ENCODE measurements at regions not wholly inside any gene's neighbourhood (a gene's known extent, or its start where the extent isn't known, plus 50 kb on each side); places are given as distances from the start of the nearest gene placed in this dataset.

DNA sequence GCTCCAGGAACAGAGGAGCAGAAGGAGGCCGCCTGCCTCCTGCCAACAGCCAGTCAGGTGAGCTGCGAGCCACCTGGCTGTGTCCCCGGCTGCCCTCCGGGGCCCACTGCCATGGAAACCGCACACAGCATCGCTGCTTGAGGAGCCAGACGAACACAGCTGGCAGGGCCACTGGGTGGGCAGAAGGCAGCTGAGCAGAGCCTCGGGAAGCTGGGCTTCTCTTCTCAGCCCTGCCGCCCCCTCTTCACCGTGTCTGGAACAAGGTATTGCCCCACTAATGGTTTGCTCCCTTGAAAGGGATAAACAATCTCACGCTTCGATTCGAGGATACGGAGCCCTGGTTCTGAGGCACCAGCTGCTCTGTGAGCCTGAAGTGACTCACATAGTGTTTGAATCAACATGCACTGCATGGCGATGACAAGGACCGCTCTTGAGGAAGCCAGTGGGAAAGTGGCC is 63.7 kb upstream of the RUFY1 start:
- FAIRE-seq (no peak), DNase-seq (ENCODE audit: insufficient read length, low spot score) (no peak)
- TF ChIP-seq CTCF (IDR thresholded peaks at IDR 0.05; ENCODE audit: insufficient read depth, missing control alignments), result no peak

- DNase-seq (ENCODE audit: insufficient read length, low spot score), result no peak
- TF ChIP-seq CTCF (IDR thresholded peaks at IDR 0.05; ENCODE audit: insufficient read depth, missing control alignments), result no peak
- no peak for FAIRE-seq
Measured at GRCh38 chr5:179485845-179486575, 64.3 kb upstream of the RUFY1 start.

DNA sequence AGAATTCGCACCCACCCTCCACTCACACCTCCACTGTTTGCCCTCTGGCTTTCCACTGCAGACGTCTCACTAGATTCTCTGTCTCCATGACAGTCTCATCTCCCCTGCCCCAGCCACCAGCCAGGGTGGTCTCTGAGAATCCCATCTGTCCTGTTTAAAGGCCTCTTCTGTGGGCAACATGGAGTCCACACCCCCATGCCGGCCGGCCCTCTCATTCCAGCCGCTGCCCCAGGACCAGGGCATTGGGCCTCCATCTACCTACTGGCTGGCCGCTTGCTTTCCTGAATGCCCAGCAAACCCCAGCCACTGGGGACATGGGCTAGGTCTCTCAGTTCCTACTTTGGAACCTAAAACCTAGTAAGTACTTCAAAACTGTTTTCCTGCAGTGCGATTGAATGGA is 65.6 kb upstream of the RUFY1 start:
- DNase-seq (ENCODE audit: insufficient read length, low spot score) (no peak), FAIRE-seq (no peak)
- TF ChIP-seq CTCF (IDR thresholded peaks at IDR 0.05; ENCODE audit: insufficient read depth, missing control alignments), result no peak

DNA sequence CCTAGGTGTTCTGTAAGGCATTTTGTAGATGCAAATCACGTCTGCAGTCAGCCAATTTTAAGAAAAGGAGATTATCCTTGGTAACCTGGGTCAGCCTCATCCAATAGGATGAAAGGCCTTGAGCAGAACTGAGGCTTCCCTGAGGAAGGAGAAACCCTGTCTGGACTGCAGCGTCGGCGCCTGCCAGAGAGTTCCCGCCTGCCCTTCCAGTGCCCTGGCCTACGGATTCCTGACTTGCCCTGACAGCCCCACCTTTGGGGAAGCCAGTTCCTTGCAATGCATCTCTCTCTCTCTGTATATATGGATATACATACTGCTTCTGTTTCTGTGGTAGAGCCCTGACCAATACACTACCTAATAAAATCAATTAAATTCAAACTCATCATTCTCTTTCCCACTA is 66.2 kb upstream of the RUFY1 start:
- DNase-seq (ENCODE audit: insufficient read length, low spot score), result no peak
- TF ChIP-seq CTCF (IDR thresholded peaks at IDR 0.05; ENCODE audit: insufficient read depth, missing control alignments), result no peak
- FAIRE-seq, result no peak

DNA sequence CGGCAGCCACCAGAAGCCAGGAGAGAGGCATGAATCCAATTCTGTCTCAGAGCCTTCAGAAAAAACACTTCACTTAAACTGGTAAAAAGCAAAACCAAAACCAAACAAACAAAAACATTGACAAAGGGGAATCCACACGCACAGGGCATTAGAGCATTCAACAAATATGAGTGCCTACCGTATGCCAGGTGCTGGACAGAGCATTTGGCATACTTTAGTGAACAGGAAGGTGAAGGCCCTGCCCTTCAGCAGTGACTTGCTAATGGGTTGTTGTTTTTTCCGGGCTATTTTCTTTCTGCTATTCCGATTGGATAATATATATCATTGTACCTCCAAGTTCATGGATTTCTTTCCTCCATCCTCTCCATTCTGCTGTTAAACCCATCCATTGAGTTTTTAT is 71.7 kb upstream of the RUFY1 start:
- no peak for FAIRE-seq
- no peak for TF ChIP-seq CTCF (IDR thresholded peaks at IDR 0.05; ENCODE audit: insufficient read depth, missing control alignments)
- no peak for DNase-seq (ENCODE audit: insufficient read length, low spot score)

- DNase-seq (ENCODE audit: insufficient read length, low spot score) (no peak), FAIRE-seq (no peak)
- no peak for TF ChIP-seq CTCF (IDR thresholded peaks at IDR 0.05; ENCODE audit: insufficient read depth, missing control alignments)
Measured at GRCh38 chr5:179475208-179475751, 75.1 kb upstream of the RUFY1 start.

DNA sequence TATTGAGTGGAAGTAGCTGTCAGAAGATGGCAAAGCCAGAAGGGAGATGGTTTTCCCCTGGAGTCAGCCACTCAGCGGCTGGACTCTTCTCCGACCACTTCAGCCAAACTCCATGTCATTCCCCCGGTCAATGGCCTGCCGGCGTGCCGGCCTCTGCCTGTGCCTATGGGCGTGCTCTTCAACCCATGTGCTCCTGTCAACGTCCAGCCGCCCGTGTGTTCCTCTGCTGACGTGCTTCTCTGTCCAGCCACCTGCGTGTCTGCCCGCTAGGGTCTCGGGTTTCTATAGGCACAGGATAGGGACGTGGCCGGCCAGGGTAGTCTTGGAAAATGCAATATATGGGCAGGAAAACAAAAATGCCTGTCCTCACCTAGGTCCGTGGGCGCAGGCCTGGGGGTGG is 77.7 kb upstream of the RUFY1 start:
- no peak for TF ChIP-seq CTCF (IDR thresholded peaks at IDR 0.05; ENCODE audit: insufficient read depth, missing control alignments)
- DNase-seq (ENCODE audit: insufficient read length, low spot score), result no peak
- no peak for FAIRE-seq

All from D721Med (cell line).